ELF-1 (cell line): ENCODE measurements at regions not wholly inside any gene's neighbourhood (a gene's known extent, or its start where the extent isn't known, plus 50 kb on each side); places are given as distances from the start of the nearest gene placed in this dataset.

ENCODE experiments used
- DNase-seq: peaks from one replicate; pipeline ENCODE4 v3.0.0-alpha.2; 2016; ENCODE audit warnings: low read depth, low spot score

- no peak for DNase-seq
These were observed 338.3 kb upstream of the ZEB2 start for GRCh38 chr2:144858211-144858610.

GRCh38 chr2:144854596-144854995, 334.7 kb upstream of the ZEB2 start:
- no peak for DNase-seq

- no peak for DNase-seq
These were observed 329.7 kb upstream of the ZEB2 start for GRCh38 chr2:144849612-144850011.

- DNase-seq = no peak
These were observed 328.5 kb upstream of the ZEB2 start for GRCh38 chr2:144848423-144848822.

- no peak for DNase-seq
These were observed 327.6 kb upstream of the ZEB2 start for GRCh38 chr2:144847347-144848080.

- DNase-seq = no peak
These were observed 316.9 kb upstream of the ZEB2 start for GRCh38 chr2:144836635-144837350.

GRCh38 chr2:144835634-144836350, 315.9 kb upstream of the ZEB2 start:
- DNase-seq = no peak

- no peak for DNase-seq
These were observed 315.2 kb upstream of the ZEB2 start for GRCh38 chr2:144834998-144835633.

- DNase-seq = no peak
These were observed 314.4 kb upstream of the ZEB2 start for GRCh38 chr2:144834363-144834762.

GRCh38 chr2:144833075-144833637, 313.2 kb upstream of the ZEB2 start:
- DNase-seq = no peak

GRCh38 chr2:144832048-144832447, 312.1 kb upstream of the ZEB2 start:
- no peak for DNase-seq

GRCh38 chr2:144830543-144830942, 310.6 kb upstream of the ZEB2 start:
- no peak for DNase-seq

GRCh38 chr2:144827404-144827803, 307.5 kb upstream of the ZEB2 start:
- no peak for DNase-seq

GRCh38 chr2:144826105-144826504, 306.2 kb upstream of the ZEB2 start:
- DNase-seq = no peak

- DNase-seq = no peak
These were observed 305.6 kb upstream of the ZEB2 start for GRCh38 chr2:144825331-144826020.

GRCh38 chr2:144824306-144825080, 304.6 kb upstream of the ZEB2 start:
- DNase-seq = no peak

GRCh38 chr2:144822966-144823365, 303.0 kb upstream of the ZEB2 start:
- no peak for DNase-seq

- no peak for DNase-seq
These were observed 292.4 kb upstream of the ZEB2 start for GRCh38 chr2:144812288-144812687.

GRCh38 chr2:144801766-144802165, 281.8 kb upstream of the ZEB2 start:
- peak; percentile 25 for DNase-seq

GRCh38 chr2:144801325-144801724, 281.4 kb upstream of the ZEB2 start:
- DNase-seq = no peak
